PFSK-1 (cell line): ENCODE measurements at regions not wholly inside any gene's neighbourhood (a gene's known extent, or its start where the extent isn't known, plus 50 kb on each side); places are given as distances from the start of the nearest gene placed in this dataset.

Source experiments
- POLR2AphosphoS5 ChIP-seq: IDR thresholded peaks from 2 replicates; pipeline ENCODE4 v1.6.1; 2012; ENCODE audit warnings: low read depth, mild to moderate bottlenecking, control low read depth, low read length, moderate library complexity
- SIN3A ChIP-seq: IDR thresholded peaks from 2 replicates; pipeline ENCODE4 v1.6.1; 2012; ENCODE audit warnings: mild to moderate bottlenecking, low read length, moderate library complexity, borderline replicate concordance; ENCODE audit not compliant: insufficient read depth
- TAF1 ChIP-seq: IDR thresholded peaks from 2 replicates; pipeline ENCODE4 v1.6.1; 2012; ENCODE audit warnings: low read length, control low read depth, borderline replicate concordance; ENCODE audit not compliant: insufficient read depth
- TF ChIP-seq, protein P1 (sequence below), 2 experiments: IDR thresholded peaks; 2 replicates each; pipeline versions ENCODE4 v1.6.1 to v1.8.0; 2011 to 2012; ENCODE audit warnings: low read depth in 2 of 2, low read length in 2 of 2, control low read depth in 1 of 2, inconsistent platforms in 1 of 2, mild to moderate bottlenecking in 1 of 2, moderate library complexity in 1 of 2; ENCODE audit not compliant: insufficient read depth in 1 of 2

DNA sequence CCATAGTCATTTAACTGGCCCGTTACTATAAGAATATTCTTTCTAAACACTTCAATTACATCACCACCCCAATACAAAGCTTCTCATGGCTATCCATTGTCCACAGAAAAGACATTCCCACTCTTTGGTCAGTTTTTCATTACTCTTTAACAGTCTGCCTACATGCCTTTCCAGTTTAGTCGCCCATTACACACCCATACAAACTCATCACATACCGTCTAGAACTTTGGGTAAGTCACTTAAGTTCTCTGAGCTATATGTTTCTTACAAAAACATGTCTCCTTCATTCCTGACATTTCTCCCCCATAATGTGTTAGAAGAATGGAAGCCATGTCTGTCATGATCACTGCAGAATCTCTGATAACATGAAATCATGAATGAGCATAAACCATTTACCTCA, 108.2 kb upstream of the STK17B start:
- TF ChIP-seq TAF1 (no peak), POLR2AphosphoS5 (no peak), SIN3A (no peak)
- TF ChIP-seq, protein P1, sequence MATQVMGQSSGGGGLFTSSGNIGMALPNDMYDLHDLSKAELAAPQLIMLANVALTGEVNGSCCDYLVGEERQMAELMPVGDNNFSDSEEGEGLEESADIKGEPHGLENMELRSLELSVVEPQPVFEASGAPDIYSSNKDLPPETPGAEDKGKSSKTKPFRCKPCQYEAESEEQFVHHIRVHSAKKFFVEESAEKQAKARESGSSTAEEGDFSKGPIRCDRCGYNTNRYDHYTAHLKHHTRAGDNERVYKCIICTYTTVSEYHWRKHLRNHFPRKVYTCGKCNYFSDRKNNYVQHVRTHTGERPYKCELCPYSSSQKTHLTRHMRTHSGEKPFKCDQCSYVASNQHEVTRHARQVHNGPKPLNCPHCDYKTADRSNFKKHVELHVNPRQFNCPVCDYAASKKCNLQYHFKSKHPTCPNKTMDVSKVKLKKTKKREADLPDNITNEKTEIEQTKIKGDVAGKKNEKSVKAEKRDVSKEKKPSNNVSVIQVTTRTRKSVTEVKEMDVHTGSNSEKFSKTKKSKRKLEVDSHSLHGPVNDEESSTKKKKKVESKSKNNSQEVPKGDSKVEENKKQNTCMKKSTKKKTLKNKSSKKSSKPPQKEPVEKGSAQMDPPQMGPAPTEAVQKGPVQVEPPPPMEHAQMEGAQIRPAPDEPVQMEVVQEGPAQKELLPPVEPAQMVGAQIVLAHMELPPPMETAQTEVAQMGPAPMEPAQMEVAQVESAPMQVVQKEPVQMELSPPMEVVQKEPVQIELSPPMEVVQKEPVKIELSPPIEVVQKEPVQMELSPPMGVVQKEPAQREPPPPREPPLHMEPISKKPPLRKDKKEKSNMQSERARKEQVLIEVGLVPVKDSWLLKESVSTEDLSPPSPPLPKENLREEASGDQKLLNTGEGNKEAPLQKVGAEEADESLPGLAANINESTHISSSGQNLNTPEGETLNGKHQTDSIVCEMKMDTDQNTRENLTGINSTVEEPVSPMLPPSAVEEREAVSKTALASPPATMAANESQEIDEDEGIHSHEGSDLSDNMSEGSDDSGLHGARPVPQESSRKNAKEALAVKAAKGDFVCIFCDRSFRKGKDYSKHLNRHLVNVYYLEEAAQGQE (IDR thresholded peaks at IDR 0.05; ENCODE audit: insufficient read depth in 1 of 2, low read depth in 2 of 2, low read length in 2 of 2), result no peak
